OCI-LY7 (cell line): ENCODE measurements at regions not wholly inside any gene's neighbourhood (a gene's known extent, or its start where the extent isn't known, plus 50 kb on each side); places are given as distances from the start of the nearest gene placed in this dataset.

Source experiments
- BruUV-seq: library from RNA; stranded (reverse); fragments of 400-500 nt; replicated peaks from 2 replicates; lab custom pipeline; 2021; lab: Mats Ljungman, UMichigan
- CTCF ChIA-PET: fragments of 300-600 bp; sonication (Branson Sonifier 250); formaldehyde crosslinking; loops from one replicate; lab custom pipeline; 2022; ENCODE audit warnings: antibody characterized with exemption; ENCODE audit not compliant: unreplicated experiment; lab: Charles Lee
- POLR2A ChIA-PET: fragments of 300-600 bp; sonication (Branson Sonifier 250); formaldehyde crosslinking; loops from one replicate; lab custom pipeline; 2022; ENCODE audit warnings: antibody characterized with exemption; lab: Charles Lee
- DNase-seq: peaks from one replicate; pipeline ENCODE4 v3.0.0-alpha.2; 2015; ENCODE audit warnings: low spot score
- H2AFZ ChIP-seq: fragments of 200-600 bp; sonication (generic), shearing (Covaris generic); 2 replicates; pipeline ENCODE4 v1.6.1; 2014; ENCODE audit warnings: mild to moderate bottlenecking, antibody characterized with exemption, low read length, moderate library complexity
- H3K27ac ChIP-seq: fragments of 200-600 bp; sonication (generic); 2 replicates; pipeline ENCODE4 v1.5.1; 2014; ENCODE audit warnings: mixed run types, low read depth, mild to moderate bottlenecking, moderate library complexity, low read length, inconsistent platforms; ENCODE audit not compliant: poor library complexity, severe bottlenecking
- H3K36me3 ChIP-seq: fragments of 200-600 bp; sonication (generic); 2 replicates; pipeline ENCODE4 v1.6.1; 2014; ENCODE audit warnings: mild to moderate bottlenecking, antibody characterized with exemption, low read length, moderate library complexity, mixed read lengths; ENCODE audit not compliant: insufficient read depth
- H3K4me1 ChIP-seq: fragments of 200-600 bp; sonication (generic); 2 replicates; pipeline ENCODE4 v1.5.1; 2014; ENCODE audit warnings: mild to moderate bottlenecking, low read length; ENCODE audit not compliant: insufficient read depth, poor library complexity, severe bottlenecking
- H3K4me2 ChIP-seq: fragments of 200-600 bp; sonication (generic); 2 replicates; pipeline ENCODE4 v1.6.1; 2014; ENCODE audit warnings: mild to moderate bottlenecking, low read length
- H3K4me3 ChIP-seq: fragments of 200-600 bp; sonication (generic); 2 replicates; pipeline ENCODE4 v1.5.1; 2014; ENCODE audit warnings: mild to moderate bottlenecking, low read depth, low read length; ENCODE audit not compliant: poor library complexity, severe bottlenecking
- H3K79me2 ChIP-seq: fragments of 200-600 bp; sonication (generic); 2 replicates; pipeline ENCODE4 v1.6.1; 2016; ENCODE audit warnings: low read depth, mild to moderate bottlenecking, low read length, moderate library complexity, mixed read lengths; ENCODE audit not compliant: insufficient read depth
- H3K9me2 ChIP-seq: fragments of 200-600 bp; sonication (generic); 2 replicates; pipeline ENCODE4 v1.6.1; 2016; ENCODE audit warnings: mild to moderate bottlenecking, low read length, mixed read lengths; ENCODE audit not compliant: insufficient read depth
- H3K9me3 ChIP-seq: fragments of 200-600 bp; sonication (generic); 2 replicates; pipeline ENCODE4 v1.6.1; 2014; ENCODE audit warnings: mild to moderate bottlenecking, mixed run types, low read length, mixed read lengths
- H4K20me1 ChIP-seq: fragments of 200-600 bp; sonication (generic); 2 replicates; pipeline ENCODE4 v1.6.1; 2014; ENCODE audit warnings: mild to moderate bottlenecking, antibody characterized with exemption, low read length, moderate library complexity, mixed read lengths; ENCODE audit not compliant: insufficient read depth
- CTCF ChIP-seq: fragments of 200-600 bp; sonication (generic); conservative IDR thresholded peaks from 2 replicates; pipeline ENCODE4 v1.5.1; 2014; ENCODE audit warnings: mild to moderate bottlenecking, antibody characterized with exemption, low read length, moderate library complexity, mixed read lengths
- EZH2phosphoT487 ChIP-seq: fragments of 200-600 bp; sonication (generic); IDR thresholded peaks from 2 replicates; pipeline ENCODE4 v1.6.1; 2018; ENCODE audit warnings: low read depth, borderline replicate concordance, mild to moderate bottlenecking, mixed run types, antibody characterized with exemption, low read length, moderate library complexity, mixed read lengths
- intact Hi-C: fragments of 100-400 bp; cut with micrococcal nuclease; formaldehyde crosslinking; loops from one replicate; pipeline ENCODE4 v1.10.0; 2022; ENCODE audit not compliant: unreplicated experiment

GRCh38 chr6:104537180-104537579 is 322.5 kb downstream of the HACE1 start:
- CTCF ChIA-PET = no interaction called here
- no peak for TF ChIP-seq CTCF
- no peak for TF ChIP-seq EZH2phosphoT487
- no TSS peak for BruUV-seq
- Histone ChIP-seq H3K27ac (no peak overlapping the region), H3K9me2 (no peaks in the 10 kb centered on the region), H3K36me3 (no peaks in the 10 kb centered on the region), H3K4me3 (no peak overlapping the region), H3K4me1 (no peaks in the 10 kb centered on the region), H3K9me3 (no peaks in the 10 kb centered on the region), H4K20me1 (no peaks in the 10 kb centered on the region), H2AFZ (no peak overlapping the region), H3K79me2 (no peaks in the 10 kb centered on the region), H3K4me2 (no peak overlapping the region)
- intact Hi-C loops = no loop called here
- POLR2A ChIA-PET = no interaction called here
- DNase-seq = no peak

DNA sequence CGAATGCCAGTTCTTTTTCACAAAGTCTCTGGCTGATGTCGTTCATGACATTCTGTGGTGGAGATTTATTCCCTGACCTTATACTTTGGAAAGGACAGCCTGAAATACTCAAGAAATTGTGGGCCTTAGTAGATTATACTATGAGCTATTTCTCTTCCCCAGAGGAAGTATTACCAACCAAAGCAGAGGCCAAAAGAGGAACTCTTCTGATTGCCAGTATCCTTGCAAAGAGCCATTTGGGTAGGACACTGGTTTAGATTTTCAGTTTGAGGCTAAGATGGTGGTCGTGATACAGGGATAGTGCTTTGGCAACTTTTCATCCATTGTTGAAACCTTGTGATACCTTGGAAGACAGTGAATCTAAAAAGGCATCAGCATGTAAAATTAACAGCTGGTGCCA is 327.3 kb downstream of the HACE1 start:
- Histone ChIP-seq H3K4me1 (no peaks in the 10 kb centered on the region), H4K20me1 (no peaks in the 10 kb centered on the region), H3K4me3 (no peak overlapping the region), H3K79me2 (no peaks in the 10 kb centered on the region), H2AFZ (no peak overlapping the region), H3K4me2 (no peak overlapping the region), H3K9me3 (no peaks in the 10 kb centered on the region), H3K27ac (no peak overlapping the region), H3K9me2 (no peaks in the 10 kb centered on the region), H3K36me3 (no peaks in the 10 kb centered on the region)
- ChIA-PET CTCF (no interaction called here), POLR2A (no interaction called here)
- BruUV-seq = no TSS peak
- intact Hi-C loops = no loop called here
- TF ChIP-seq CTCF = no peak
- no peak for TF ChIP-seq EZH2phosphoT487
- no peak for DNase-seq

GRCh38 chr6:104531646-104532045 is 328.1 kb downstream of the HACE1 start:
- ChIA-PET POLR2A (interaction anchor here (0.6 to 2.2 kb wide), 3 partner anchors 8 to 759 kb away, joined by 3 to 8 read pairs (median 5); no protein-coding TSS in a partner anchor), CTCF (no interaction called here)
- BruUV-seq = no TSS peak
- Histone ChIP-seq H3K9me2 (no peaks in the 10 kb centered on the region), H3K4me2 (no peak overlapping the region), H3K27ac (no peak overlapping the region), H3K4me1 (no peaks in the 10 kb centered on the region), H3K79me2 (no peaks in the 10 kb centered on the region), H2AFZ (no peak overlapping the region), H3K4me3 (no peak overlapping the region), H4K20me1 (no peaks in the 10 kb centered on the region), H3K9me3 (no peaks in the 10 kb centered on the region), H3K36me3 (no peaks in the 10 kb centered on the region)
- TF ChIP-seq EZH2phosphoT487 (no peak), CTCF (no peak)
- no peak for DNase-seq
- intact Hi-C loops = no loop called here
